Brain microvascular endothelial cell (primary cell): ENCODE measurements at regions not wholly inside any gene's neighbourhood (a gene's known extent, or its start where the extent isn't known, plus 50 kb on each side); places are given as distances from the start of the nearest gene placed in this dataset.

Experiments
- DNase-seq: peaks from one replicate; pipeline ENCODE4 v3.0.0-alpha.2; 2020
- H3K27ac ChIP-seq: fragments of 250-450 bp; sonication (Bioruptor Pico); 2 replicates; pipeline ENCODE4 v1.5.1; 2020; ENCODE audit warnings: mild to moderate bottlenecking, moderate library complexity
- H3K27me3 ChIP-seq: fragments of 250-450 bp; sonication (Bioruptor Pico); replicated peaks from 2 replicates; pipeline ENCODE4 v1.5.1; 2020; ENCODE audit warnings: mild to moderate bottlenecking
- H3K36me3 ChIP-seq: fragments of 250-450 bp; sonication (Bioruptor Pico); replicated peaks from 2 replicates; pipeline ENCODE4 v1.5.1; 2020; ENCODE audit warnings: mild to moderate bottlenecking
- H3K4me3 ChIP-seq: 2 replicates; pipeline ENCODE4 v1.5.1; 2011; ENCODE audit warnings: low read depth, mild to moderate bottlenecking, control low read depth, low read length, moderate library complexity
- in situ Hi-C: cut with HindIII; loops from 2 replicates; pipeline ENCODE4 v1.10.0; 2017; ENCODE audit warnings: low sequenced_read_pairs, low pct_ligation_motif_present
- TF ChIP-seq, protein P1 (sequence below): IDR thresholded peaks from 2 replicates; pipeline ENCODE4 v1.5.1; 2011; ENCODE audit warnings: low read depth, mild to moderate bottlenecking, moderate library complexity, low read length, control low read depth, inconsistent platforms; ENCODE audit errors: missing control alignments

GRCh38 chr5:157917899-157918809, 59.2 kb upstream of the CLINT1 start:
- in situ Hi-C loops: no loop called here

GRCh38 chr5:157917491-157917890, 58.5 kb upstream of the CLINT1 start:
- TF ChIP-seq, protein P1, sequence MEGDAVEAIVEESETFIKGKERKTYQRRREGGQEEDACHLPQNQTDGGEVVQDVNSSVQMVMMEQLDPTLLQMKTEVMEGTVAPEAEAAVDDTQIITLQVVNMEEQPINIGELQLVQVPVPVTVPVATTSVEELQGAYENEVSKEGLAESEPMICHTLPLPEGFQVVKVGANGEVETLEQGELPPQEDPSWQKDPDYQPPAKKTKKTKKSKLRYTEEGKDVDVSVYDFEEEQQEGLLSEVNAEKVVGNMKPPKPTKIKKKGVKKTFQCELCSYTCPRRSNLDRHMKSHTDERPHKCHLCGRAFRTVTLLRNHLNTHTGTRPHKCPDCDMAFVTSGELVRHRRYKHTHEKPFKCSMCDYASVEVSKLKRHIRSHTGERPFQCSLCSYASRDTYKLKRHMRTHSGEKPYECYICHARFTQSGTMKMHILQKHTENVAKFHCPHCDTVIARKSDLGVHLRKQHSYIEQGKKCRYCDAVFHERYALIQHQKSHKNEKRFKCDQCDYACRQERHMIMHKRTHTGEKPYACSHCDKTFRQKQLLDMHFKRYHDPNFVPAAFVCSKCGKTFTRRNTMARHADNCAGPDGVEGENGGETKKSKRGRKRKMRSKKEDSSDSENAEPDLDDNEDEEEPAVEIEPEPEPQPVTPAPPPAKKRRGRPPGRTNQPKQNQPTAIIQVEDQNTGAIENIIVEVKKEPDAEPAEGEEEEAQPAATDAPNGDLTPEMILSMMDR: no peak
- Histone ChIP-seq H3K27ac (no peak overlapping the region), H3K4me3 (no peak overlapping the region), H3K27me3 (no peaks in the 10 kb centered on the region), H3K36me3 (no peaks in the 10 kb centered on the region)
- DNase-seq: no peak
- in situ Hi-C loops: no loop called here

More at GRCh38 chr5:157917899-157918809, 59.2 kb upstream of the CLINT1 start:
- no peak overlapping the region for H3K4me3 ChIP-seq
- DNase-seq: peak; percentile 85
- no peaks in the 10 kb centered on the region for H3K27me3 ChIP-seq
- no peaks in the 10 kb centered on the region for H3K36me3 ChIP-seq
- H3K27ac ChIP-seq: no peak overlapping the region
- TF ChIP-seq, protein P1: peak; percentile 77

DNA sequence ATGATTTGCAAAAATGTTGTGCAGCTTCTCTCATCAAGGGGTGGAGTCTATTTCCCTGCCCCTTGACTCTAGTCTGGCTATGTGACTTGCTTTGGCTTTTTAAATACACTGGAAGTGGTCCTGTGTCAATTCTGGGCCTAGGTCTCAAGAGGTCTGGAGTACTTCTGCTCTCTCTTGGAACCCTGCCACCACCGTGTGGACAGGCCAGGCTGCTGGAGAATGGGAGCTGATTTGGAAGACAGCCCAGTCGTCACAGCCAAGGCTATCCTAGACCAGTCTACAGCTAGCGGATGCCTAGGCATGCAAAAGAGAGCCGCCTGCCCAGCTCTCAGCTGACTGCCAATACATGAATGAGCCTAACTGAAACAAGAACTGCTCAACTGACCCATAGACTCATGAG, 56.7 kb upstream of the CLINT1 start:
- in situ Hi-C loops: no loop called here

GRCh38 chr5:157914151-157914788, 55.3 kb upstream of the CLINT1 start:
- Histone ChIP-seq H3K27me3 (no peaks in the 10 kb centered on the region), H3K36me3 (no peaks in the 10 kb centered on the region), H3K4me3 (no peak overlapping the region), H3K27ac (no peak overlapping the region)
- in situ Hi-C loops: no loop called here
- TF ChIP-seq, protein P1: no peak
- DNase-seq: no peak

More for the DNA sequence above, 56.7 kb upstream of the CLINT1 start:
- no peaks in the 10 kb centered on the region for H3K27me3 ChIP-seq
- no peak overlapping the region for H3K27ac ChIP-seq
- peak; percentile 41 for DNase-seq
- no peaks in the 10 kb centered on the region for H3K36me3 ChIP-seq
- no peak overlapping the region for H3K4me3 ChIP-seq
- TF ChIP-seq, protein P1: no peak

- no peak overlapping the region for H3K27ac ChIP-seq
- H3K4me3 ChIP-seq: no peak overlapping the region
- DNase-seq: no peak
- no peaks in the 10 kb centered on the region for H3K27me3 ChIP-seq
- no peaks in the 10 kb centered on the region for H3K36me3 ChIP-seq
- TF ChIP-seq, protein P1: no peak
- in situ Hi-C loops: no loop called here
These were observed 54.6 kb upstream of the CLINT1 start for GRCh38 chr5:157913575-157913974.
